HG03159 (cell line): ENCODE measurements at regions not wholly inside any gene's neighbourhood (a gene's known extent, or its start where the extent isn't known, plus 50 kb on each side); places are given as distances from the start of the nearest gene placed in this dataset.
"Not testable (repeated sequence)": the region's sequence is repeated elsewhere in the genome, so short reads cannot be mapped to it uniquely, and the experiment has no call there.

ENCODE experiments used
- ATAC-seq: cut with Tn5 transposase; IDR thresholded peaks from one replicate; pipeline ENCODE4 v1.9.1; 2021; ENCODE audit warnings: mild to moderate bottlenecking, moderate library complexity; ENCODE audit not compliant: unreplicated experiment

DNA sequence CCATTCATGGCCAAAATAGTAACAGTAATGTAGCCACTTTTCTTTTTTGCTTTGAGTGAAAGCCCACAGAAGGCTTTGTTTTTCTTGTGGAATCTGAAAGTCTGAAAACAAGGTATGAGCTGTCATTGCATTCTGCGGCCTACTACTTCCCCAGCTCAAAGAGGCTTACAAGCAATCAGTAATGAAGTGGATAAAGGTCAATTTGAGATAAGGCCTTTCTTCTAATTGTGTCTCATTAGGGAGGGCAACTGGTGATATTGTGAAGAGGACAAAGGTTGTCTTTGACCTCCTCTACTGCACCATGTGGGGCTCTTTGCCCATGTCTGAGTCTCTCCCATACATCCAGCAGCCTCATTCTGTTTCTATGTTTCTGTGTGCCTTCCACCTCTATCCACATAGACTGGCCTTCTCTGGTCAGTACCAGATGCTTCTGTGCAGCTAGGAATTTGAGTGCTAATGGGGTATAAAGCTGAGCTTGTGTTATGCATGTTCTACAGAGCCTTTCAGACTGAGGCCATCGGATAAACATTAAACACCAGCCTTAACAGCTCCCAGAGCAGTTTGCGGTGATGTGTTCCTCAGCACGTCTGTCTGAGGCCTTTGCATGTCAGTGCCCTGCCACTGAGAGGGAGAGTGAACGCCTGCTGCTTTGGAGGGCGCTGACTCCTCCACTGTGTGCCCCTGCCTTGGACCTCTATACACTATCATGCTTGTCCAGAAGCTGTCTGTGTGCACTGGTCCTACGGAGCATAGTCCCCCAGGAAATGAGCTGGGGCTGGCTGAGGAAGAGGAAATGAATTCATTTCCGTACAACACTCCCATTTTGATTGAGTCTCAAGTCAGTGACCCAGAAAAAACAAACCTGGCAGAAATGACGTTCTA is 80.2 kb downstream of the SH2D1A start:
- no peak for ATAC-seq

DNA sequence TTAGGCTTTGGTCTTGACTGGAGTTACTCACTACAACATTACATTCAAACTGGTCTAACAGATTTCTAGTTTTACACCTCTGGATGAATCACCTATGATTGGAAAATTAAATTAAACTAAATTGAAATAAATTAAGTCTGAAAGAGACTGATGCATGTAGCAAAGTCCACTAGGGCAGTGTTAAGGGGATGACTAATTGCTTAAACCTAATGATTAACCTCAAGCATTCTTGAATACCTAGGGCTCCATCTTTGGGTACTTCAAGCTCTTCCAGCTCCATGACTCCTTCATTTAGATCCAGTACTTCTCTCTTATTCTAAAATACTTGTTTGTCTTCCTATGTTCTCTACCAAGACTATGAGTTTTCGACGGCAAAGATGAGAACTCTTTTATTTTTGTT is 86.8 kb downstream of the SH2D1A start:
- no peak for ATAC-seq

DNA sequence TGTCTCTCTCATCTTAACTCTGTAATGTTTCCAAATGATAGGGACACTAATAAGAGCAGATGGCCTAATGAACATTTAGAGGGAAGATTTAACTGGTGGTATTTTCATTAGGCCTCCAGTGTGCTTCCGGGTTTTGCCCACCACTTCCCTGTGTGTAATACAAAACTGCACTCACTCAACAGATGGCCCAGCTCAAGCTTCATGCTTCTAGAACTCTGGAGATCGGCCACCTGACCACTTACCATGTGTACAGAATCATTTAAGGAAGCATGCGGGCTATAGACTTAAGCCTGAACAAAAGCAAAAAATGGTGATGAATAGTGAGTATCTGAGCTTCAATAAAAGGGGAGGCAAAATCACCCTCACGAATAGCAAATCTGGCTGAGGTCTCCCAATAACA is 89.3 kb downstream of the SH2D1A start:
- ATAC-seq: no peak

DNA sequence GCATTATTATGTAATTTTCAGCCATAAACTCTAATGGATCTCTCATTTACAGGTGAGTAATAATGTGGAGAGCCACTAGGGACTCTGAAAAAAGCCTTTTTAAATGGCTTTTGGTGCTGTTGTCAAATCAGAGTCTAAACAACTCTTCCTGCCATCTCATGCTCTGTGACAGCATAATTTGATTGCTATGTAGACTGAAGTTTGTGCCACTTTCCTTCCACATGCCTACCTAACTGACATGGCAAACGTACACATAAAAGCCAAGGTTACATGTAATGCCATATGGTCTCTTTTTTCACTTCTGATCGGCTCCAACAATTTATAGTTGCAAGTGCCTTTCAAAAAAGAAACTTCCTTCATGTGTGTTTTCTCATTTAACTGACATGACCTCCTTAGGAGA is 94.3 kb downstream of the SH2D1A start:
- no peak for ATAC-seq

DNA sequence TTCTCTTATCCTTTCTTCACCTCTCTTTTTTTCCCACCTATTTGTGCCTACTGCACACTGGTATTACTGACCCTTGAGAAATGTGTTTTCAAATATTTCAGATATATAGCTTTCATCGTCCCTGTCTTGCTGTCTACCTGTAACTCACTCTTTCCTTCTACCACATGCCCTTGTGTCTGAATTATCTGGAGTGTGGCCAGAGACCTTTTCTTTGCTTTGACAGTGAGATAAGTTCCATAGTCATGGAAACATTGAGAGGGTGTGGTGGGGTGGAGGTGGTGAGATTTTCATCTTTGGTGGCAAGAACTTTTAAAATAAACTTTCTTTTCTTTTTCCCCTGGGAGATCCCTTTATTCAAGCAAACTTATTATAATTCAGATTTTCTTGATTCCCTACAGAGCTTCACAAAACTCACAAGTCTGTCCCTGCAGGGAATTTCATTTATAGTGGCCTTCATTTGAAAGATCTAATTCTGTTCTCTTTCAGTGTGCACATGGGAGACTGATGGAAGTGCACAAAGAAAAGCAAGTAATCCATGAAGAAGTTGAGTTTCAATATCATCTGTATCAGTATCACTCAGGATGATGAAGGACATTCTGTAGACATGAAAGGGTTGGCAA is 95.7 kb downstream of the SH2D1A start:
- no peak for ATAC-seq

DNA sequence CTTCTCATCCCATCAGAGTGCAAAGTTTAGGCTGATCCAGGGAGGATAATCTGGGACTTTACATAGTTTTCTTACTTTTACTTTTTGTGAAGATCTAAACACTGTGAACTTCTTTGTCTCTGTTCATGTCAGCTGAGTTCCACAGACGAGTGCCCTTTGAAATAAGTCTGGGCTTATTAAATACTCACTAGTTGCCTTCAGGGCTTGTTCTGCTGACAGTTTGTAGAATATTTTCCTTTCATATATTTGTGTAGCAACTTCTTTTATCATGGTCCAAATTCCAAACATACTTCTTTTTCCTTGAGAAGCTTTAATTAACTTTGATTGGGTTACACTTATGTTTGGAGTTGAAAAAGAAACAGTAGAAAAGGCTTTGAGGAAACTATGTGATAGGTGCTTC is 109.6 kb downstream of the SH2D1A start:
- ATAC-seq: no peak

DNA sequence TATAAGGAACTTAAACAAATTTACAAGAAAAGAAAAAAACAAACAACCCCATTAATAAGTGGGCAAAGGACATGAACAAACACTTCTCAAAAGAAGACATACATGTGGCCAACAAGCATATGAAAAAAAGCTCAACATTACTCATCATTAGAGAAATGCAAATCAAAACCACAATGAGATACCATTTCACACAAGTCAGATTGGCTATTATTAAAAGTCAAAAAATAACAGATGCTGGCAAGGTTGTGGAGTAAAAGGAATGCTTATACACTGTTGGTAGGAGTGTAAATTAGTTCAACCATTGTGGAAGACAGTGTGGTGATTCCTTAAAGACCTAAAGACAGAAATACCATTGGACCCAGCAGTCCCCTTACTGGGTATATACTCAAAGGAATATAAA is 113.5 kb downstream of the SH2D1A start:
- not testable (repeated sequence) for ATAC-seq

DNA sequence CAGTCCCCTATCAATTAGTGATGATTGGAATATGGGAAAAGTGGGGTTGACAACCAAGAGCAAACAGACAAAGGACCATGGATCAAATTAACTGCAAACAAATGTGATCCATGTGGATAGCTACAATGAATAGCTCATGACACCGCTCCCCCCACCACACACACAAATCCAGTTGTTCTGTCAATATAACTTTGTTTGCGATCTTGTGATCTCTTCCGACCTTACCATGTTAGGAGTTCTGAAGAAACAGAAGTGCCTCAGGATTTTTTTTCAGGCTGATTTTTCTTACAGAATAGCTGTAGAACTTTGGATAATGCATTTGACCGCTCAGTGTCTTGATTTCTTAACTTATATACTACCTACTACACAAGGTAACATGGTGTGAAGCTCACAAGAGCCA is 116.6 kb downstream of the SH2D1A start:
- ATAC-seq: no peak

DNA sequence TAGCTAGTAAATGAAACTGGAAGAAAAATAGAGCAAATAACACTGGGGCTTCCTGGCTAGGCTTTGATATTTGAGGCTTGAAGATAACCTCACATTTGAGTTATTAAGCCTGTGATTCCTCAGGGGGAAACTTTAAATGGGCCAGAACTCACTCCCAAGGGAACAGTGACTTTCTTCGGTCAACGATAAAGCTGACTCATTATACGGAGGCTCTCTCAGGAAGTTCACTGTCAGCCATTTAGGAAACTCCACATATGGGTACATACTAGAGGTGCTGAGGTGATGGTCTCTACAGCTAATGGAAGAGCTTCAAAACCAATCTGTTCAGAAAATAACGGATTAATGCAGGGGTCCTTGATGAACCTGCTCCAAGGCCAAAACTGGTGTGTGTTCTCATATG is 120.8 kb downstream of the SH2D1A start:
- ATAC-seq: no peak

DNA sequence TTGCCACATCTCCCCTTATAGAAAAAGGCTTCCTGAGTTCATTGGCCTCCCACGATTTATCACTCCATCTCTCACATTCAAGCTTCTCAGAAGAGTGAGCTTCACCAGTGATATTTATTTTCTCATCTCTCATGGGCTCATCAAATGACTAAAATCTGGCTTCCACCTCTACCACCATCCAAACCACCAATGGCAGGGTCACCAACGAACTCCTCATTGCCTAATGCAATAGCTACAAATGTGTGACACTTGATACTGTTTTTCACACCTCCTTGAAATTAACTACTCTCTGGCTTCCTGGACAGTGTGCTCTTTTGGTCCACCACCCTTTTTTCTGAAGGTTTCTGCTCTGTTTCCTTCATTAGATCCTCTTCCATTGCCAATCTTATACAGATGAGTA is 129.0 kb downstream of the SH2D1A start:
- ATAC-seq: no peak

DNA sequence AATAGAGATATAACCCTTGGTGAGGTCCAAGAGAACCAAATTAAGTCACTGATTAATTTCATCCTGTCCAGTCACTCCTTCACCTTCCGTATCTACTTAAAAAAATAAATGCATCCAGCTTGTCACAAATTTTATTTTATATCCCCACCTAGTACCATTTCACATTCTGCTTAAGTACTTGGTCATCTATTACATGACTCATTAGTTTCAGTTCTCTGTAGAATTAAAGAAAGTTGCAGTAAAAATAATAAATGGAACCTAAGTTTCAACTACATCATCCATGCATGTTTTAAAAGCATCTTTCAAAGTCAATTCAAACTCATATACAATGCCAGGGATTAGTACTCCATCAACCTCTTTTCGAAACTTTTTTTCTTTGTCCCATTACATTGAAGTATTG is 130.2 kb downstream of the SH2D1A start:
- ATAC-seq: peak; percentile 48

DNA sequence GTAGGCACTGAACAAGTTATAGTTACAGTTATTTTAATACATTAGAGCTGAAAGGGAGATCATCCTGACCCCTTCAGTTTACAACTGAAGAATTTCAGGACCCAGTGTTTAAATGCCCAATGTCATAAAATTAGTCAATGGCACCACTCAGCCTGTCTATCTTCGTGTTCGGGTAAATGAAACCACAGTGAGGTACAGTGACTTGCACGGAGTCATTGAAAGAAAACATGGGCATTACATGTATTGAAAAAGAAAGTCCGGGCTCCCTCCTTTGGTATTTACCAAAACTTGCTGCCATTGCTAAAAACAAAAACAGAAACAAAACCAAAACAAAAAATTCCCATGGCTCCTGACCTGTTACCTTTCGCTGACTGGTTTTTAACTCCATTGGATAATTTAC is 131.7 kb downstream of the SH2D1A start:
- no peak for ATAC-seq

DNA sequence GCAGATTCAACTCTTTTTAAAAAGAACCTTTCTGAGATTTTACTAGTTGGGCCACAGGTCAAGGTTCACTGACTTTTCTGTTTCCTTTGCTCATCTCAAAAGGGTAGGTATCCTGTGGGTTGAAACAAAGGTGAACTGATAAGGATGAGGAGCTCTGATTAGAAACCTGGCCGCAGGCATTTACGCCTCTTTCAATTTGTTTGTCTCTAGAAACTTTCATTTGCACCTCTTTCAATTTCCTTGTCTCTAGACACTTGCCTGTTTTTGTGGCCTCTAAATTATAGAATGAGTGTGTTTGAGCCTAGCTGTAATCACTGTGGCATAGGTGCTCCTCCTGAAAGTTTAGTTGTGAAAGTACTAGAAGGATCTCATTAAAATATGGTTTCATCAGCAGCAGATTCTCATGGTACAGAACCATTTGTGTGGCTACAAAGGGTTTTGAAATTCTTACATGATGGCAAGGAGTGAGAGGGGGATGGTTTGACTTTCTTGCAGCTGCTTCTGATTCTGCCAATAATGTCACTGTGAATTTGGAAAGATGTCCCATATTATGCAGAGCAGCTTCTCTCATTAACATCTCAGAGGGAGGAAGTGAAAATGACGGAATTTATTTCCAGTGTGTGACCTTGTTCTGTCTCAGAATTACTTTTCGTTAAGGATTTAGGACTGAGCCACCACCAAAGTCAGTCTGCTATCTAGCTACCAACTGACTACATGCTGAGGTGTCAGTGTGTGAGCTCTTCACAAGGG is 142.2 kb downstream of the SH2D1A start:
- peak; percentile 77 for ATAC-seq

DNA sequence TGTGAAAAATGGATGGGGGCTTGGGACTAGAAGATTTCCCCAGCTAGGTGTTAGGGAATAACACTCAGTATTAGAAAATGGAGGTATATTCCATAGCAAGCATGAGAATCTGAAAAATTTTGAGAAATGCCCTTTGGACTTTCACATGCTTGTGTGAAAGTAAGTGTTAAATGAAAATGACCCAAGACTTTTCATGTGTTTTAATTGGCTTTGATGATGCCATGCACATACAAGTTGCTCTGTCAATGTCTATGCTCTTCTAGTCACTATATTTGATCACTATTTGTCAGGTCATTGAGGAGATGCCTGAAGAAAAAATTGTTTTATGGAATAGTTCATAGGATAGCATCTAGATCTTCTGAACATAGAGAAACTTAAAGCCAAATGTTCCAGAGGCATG is 147.6 kb downstream of the SH2D1A start:
- no peak for ATAC-seq

DNA sequence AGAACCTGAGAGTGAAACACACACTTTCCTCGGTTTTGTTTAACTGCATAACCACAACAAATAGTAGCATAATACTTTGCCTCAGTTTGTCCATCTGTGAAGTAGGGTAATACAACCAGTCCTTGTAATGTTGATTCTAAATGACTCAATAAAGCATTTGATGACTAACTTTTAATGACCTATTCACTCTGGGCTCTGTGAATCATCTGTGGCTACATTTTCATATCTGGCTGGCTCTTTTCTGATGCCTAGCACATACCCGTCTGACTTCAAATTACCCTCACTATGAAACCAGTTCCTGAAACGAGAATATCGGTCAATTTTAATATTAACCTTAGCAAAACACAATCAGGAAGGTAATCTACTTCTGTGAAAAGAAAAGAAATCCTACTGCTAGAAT is 151.0 kb downstream of the SH2D1A start:
- no peak for ATAC-seq

DNA sequence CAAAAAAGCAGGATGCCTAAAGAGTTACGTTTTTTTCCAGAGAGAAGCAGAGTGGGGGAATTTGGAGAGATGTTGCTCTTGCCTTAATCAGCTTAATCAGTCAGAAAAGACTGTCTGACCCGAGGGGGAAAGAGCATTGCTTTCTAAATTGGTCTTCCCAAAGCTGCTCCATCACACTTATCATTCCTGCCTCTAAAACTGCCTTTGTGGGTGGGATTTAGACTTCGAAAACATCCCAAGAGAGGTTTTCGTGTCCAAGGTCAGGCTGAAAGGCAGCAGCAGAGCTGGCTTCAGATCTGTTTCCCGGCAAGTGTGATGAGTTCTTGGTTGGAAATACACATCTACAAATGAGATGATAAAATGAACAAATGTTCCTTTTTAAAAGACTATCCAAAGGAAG is 155.2 kb downstream of the SH2D1A start:
- no peak for ATAC-seq

DNA sequence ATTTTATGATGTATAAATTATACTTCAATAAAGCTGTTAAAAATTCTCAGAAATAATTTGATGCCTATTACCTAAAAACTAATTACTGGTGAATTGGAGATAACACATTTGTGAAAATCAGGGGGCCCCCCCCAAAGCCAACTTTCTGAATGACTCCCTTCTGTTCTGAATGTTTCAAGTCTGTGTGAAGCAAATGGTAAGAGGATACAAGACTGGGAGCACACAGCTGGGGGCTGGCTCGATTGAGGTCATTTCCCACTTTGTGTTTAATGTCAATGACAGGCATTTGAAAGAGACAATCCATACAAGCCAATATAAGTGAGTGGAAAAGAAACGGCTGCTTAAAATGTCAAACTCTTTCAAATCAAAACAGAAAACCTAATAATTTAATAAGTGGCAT is 155.8 kb downstream of the SH2D1A start:
- ATAC-seq: no peak

DNA sequence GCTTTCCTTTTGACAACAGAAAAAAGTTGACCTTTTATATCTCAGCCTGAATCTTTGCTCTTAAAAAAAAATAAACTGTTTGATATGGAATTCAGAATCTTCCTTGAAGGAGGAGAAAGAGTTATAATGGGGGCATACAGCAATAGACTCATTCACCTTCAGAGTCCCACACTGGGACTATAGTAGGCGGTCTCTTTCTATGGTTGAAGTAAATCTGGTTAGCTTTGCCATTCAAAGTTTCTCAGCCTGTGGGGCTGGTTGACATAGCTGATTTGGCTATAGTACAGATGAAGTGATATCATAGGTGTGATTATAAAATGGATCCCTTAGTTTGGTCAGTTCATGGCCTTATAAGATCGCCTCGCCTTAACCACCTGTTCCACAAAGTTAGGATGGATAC is 156.2 kb downstream of the SH2D1A start:
- no peak for ATAC-seq

DNA sequence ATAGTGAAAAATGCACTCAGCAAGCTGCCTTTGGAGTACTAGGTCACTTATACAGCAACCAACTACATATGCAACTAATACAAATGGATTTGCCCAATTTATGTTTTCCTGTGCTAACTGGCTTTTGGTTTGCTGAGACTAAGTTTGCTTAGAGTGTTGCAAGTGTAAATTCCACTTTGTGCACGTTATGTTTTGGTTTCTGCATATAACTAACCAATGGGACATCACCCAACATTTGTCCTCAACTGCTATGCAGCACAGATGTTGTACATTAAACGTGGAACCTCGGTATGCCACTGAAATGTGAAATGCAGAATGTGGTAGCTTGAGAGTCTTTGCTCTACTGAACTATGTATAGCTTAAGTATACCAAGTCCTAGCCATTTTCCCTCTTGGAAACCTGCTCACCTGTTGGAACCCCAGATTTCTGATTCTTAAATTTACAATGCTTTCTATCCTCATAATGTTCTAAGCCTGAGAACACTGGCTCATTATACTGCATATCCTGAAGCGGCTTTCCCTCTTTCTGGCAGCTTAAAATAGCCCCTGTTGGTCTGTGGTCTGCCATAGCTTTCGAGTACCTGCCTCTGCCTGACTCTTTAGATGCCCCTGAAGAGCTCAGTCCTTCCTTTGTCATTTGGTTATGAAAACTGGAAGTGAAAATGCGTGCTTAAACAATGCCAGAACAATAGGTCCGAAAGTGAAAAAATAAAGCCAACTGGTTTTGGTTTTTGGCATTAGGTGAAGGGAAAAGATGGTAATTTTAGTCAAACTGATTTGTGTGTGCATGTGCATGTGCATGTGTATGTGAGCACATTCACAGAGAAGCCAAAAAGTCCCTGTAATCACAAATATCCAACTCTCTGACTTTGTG is 158.0 kb downstream of the SH2D1A start:
- ATAC-seq: no peak

DNA sequence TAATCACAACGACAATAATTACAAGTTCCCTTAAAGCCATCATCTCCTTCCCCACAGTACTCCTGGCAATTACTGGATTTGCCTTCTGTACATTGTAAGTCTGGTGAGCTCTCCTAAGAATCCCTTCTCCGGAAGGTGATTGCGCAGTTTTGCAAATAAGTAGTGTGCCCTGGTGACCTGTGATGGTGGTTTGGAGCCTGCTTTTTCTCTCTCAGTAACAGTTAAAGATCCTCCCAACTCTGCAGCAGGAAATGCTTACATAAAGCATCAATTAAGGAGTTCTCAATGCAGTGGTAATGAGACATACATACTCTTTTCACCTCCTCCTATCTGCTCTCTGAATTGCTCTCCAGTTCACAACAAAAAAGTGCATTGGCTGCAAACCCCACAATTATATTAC is 159.7 kb downstream of the SH2D1A start:
- ATAC-seq: no peak

DNA sequence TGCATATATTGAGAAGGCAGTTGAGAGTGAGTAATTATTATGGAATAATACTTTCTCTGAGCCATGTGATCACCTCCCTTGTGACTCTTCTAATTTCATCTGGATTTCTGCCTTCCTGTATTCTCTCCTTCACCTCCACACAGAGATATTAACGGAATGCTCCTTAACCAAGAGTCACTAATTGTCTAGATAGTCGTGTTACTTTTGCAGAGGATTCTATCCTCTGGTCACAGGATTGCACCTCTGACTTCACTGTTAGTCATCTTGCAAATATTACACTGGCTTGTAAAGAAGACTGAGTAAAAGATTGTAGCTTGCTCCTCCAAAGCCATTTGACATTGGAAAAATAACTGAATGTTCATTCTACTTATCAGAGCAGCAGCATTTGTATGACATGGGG is 160.9 kb downstream of the SH2D1A start:
- ATAC-seq: no peak
